HepG2 (cell line): ENCODE measurements at regions not wholly inside any gene's neighbourhood (a gene's known extent, or its start where the extent isn't known, plus 50 kb on each side); places are given as distances from the start of the nearest gene placed in this dataset.
A peak's percentile ranks its signal among the peaks of the same experiment; 100 is the strongest.

Source experiments
- CREB1 ChIP-seq, 2 experiments: fragments of 450-650 bp in 1 of 2; IDR thresholded peaks; 2 replicates each; pipeline ENCODE4 v1.6.1; 2016 to 2017; ENCODE audit warnings: control low read depth in 1 of 2, mild to moderate bottlenecking in 1 of 2, missing compliant biosample characterization in 1 of 2, missing genetic modification characterization in 1 of 2
- DPF2 ChIP-seq: sonication (generic); formaldehyde crosslinking; IDR thresholded peaks from 2 replicates; pipeline ENCODE4 v1.4.0; 2020; ENCODE audit warnings: mild to moderate bottlenecking, low read depth, missing genetic modification reagents, borderline replicate concordance
- DR1 ChIP-seq: sonication (generic); formaldehyde crosslinking; IDR thresholded peaks from 2 replicates; pipeline ENCODE4 v1.8.0; 2021; ENCODE audit warnings: mild to moderate bottlenecking, missing genetic modification reagents, inconsistent platforms
- FOXK1 ChIP-seq: sonication (generic); formaldehyde crosslinking; IDR thresholded peaks from 2 replicates; pipeline ENCODE4 v1.4.0; 2020; ENCODE audit warnings: low read depth, missing genetic modification reagents, borderline replicate concordance
- HNRNPH1 ChIP-seq: fragments of 200-400 bp; formaldehyde crosslinking; optimal IDR thresholded peaks from 2 replicates; pipeline ENCODE3; 2017; ENCODE audit warnings: mild to moderate bottlenecking, low read depth, low read length
- MAF1 ChIP-seq: sonication (generic); formaldehyde crosslinking; IDR thresholded peaks from 2 replicates; pipeline ENCODE4 v1.5.0; 2020; ENCODE audit warnings: missing genetic modification reagents, borderline replicate concordance
- MYNN ChIP-seq: sonication (generic); formaldehyde crosslinking; IDR thresholded peaks from 2 replicates; pipeline ENCODE4 v1.4.0; 2020; ENCODE audit warnings: mild to moderate bottlenecking, low read depth, missing genetic modification reagents
- NR0B2 ChIP-seq: sonication (generic); formaldehyde crosslinking; IDR thresholded peaks from 2 replicates; pipeline ENCODE4 v1.4.0; 2020; ENCODE audit warnings: mild to moderate bottlenecking, missing genetic modification reagents
- PCBP1 ChIP-seq: fragments of 200-400 bp; formaldehyde crosslinking; IDR thresholded peaks from 2 replicates; pipeline ENCODE4 v1.6.1; 2017; ENCODE audit warnings: mild to moderate bottlenecking, low read depth, low read length, borderline replicate concordance
- PHF8 ChIP-seq: sonication (generic); formaldehyde crosslinking; IDR thresholded peaks from 2 replicates; pipeline ENCODE4 v1.5.0; 2020; ENCODE audit warnings: missing genetic modification reagents
- RBAK ChIP-seq: sonication (generic); formaldehyde crosslinking; IDR thresholded peaks from 2 replicates; pipeline ENCODE4 v1.5.1; 2020; ENCODE audit warnings: mild to moderate bottlenecking, missing genetic modification reagents
- SIX4 ChIP-seq: sonication (generic); formaldehyde crosslinking; IDR thresholded peaks from 2 replicates; pipeline ENCODE4 v1.4.0; 2020; ENCODE audit warnings: missing genetic modification reagents
- SUZ12 ChIP-seq: fragments of 150-350 bp; IDR thresholded peaks from 2 replicates; pipeline ENCODE4 v1.6.1; 2014; ENCODE audit warnings: low read depth, low read length
- ZKSCAN1 ChIP-seq: fragments of 150-350 bp; IDR thresholded peaks from 2 replicates; pipeline ENCODE4 v1.6.1; 2014; ENCODE audit warnings: low read length
- ZMYM4 ChIP-seq: sonication (generic); formaldehyde crosslinking; IDR thresholded peaks from 2 replicates; pipeline ENCODE4 v1.8.1; 2023; ENCODE audit warnings: mild to moderate bottlenecking, missing genetic modification reagents
- ZNF350 ChIP-seq: sonication (generic); formaldehyde crosslinking; IDR thresholded peaks from 2 replicates; pipeline ENCODE4 v1.4.0; 2020; ENCODE audit warnings: mild to moderate bottlenecking, low read depth, missing genetic modification reagents, borderline replicate concordance
- ZNF431 ChIP-seq: sonication (generic); formaldehyde crosslinking; IDR thresholded peaks from 2 replicates; pipeline ENCODE4 v1.9.0; 2022; ENCODE audit warnings: missing genetic modification reagents, low read depth, mild to moderate bottlenecking, borderline replicate concordance
- TF ChIP-seq, protein P1 (sequence below): sonication (generic); formaldehyde crosslinking; conservative IDR thresholded peaks from 2 replicates; pipeline ENCODE4 v1.4.0; 2020; ENCODE audit warnings: mild to moderate bottlenecking, missing genetic modification reagents, moderate library complexity
- TF ChIP-seq, protein P2 (sequence below): sonication (generic); formaldehyde crosslinking; IDR thresholded peaks from 2 replicates; pipeline ENCODE4 v1.4.0; 2020; ENCODE audit warnings: mild to moderate bottlenecking, missing genetic modification reagents, borderline replicate concordance
- TF ChIP-seq, protein P3 (sequence below): sonication (generic); formaldehyde crosslinking; IDR thresholded peaks from 2 replicates; pipeline ENCODE4 v1.8.0; 2022; ENCODE audit warnings: missing genetic modification reagents, mild to moderate bottlenecking, moderate library complexity, borderline replicate concordance

GRCh38 chr13:21837841-21838551 is 167.1 kb downstream of the FGF9 start (continued):
- no peak for TF ChIP-seq CREB1 (IDR thresholded peaks at IDR 0.05)
- no peak for TF ChIP-seq CREB1 (CRISPR knock-in tag; IDR thresholded peaks at IDR 0.05)
- TF ChIP-seq, protein P1, sequence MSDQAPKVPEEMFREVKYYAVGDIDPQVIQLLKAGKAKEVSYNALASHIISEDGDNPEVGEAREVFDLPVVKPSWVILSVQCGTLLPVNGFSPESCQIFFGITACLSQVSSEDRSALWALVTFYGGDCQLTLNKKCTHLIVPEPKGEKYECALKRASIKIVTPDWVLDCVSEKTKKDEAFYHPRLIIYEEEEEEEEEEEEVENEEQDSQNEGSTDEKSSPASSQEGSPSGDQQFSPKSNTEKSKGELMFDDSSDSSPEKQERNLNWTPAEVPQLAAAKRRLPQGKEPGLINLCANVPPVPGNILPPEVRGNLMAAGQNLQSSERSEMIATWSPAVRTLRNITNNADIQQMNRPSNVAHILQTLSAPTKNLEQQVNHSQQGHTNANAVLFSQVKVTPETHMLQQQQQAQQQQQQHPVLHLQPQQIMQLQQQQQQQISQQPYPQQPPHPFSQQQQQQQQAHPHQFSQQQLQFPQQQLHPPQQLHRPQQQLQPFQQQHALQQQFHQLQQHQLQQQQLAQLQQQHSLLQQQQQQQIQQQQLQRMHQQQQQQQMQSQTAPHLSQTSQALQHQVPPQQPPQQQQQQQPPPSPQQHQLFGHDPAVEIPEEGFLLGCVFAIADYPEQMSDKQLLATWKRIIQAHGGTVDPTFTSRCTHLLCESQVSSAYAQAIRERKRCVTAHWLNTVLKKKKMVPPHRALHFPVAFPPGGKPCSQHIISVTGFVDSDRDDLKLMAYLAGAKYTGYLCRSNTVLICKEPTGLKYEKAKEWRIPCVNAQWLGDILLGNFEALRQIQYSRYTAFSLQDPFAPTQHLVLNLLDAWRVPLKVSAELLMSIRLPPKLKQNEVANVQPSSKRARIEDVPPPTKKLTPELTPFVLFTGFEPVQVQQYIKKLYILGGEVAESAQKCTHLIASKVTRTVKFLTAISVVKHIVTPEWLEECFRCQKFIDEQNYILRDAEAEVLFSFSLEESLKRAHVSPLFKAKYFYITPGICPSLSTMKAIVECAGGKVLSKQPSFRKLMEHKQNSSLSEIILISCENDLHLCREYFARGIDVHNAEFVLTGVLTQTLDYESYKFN (CRISPR knock-in tag), result peak; percentile 74
- 0 out of 2 replicates have a peak, but pooled peaks have one; percentile 14 for TF ChIP-seq ZMYM4 (CRISPR knock-in tag)
- no peak for TF ChIP-seq DR1 (CRISPR knock-in tag)
- TF ChIP-seq SUZ12, result no peak
- TF ChIP-seq DPF2 (CRISPR knock-in tag), result no peak
- TF ChIP-seq ZKSCAN1, result no peak
- TF ChIP-seq ZNF431 (CRISPR knock-in tag), result no peak
- no peak for TF ChIP-seq MAF1 (CRISPR knock-in tag)
- TF ChIP-seq, protein P2, sequence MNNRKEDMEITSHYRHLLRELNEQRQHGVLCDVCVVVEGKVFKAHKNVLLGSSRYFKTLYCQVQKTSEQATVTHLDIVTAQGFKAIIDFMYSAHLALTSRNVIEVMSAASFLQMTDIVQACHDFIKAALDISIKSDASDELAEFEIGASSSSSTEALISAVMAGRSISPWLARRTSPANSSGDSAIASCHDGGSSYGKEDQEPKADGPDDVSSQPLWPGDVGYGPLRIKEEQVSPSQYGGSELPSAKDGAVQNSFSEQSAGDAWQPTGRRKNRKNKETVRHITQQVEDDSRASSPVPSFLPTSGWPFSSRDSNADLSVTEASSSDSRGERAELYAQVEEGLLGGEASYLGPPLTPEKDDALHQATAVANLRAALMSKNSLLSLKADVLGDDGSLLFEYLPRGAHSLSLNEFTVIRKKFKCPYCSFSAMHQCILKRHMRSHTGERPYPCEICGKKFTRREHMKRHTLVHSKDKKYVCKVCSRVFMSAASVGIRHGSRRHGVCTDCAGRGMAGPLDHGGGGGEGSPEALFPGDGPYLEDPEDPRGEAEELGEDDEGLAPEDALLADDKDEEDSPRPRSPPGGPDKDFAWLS, result no peak
- TF ChIP-seq, protein P3, sequence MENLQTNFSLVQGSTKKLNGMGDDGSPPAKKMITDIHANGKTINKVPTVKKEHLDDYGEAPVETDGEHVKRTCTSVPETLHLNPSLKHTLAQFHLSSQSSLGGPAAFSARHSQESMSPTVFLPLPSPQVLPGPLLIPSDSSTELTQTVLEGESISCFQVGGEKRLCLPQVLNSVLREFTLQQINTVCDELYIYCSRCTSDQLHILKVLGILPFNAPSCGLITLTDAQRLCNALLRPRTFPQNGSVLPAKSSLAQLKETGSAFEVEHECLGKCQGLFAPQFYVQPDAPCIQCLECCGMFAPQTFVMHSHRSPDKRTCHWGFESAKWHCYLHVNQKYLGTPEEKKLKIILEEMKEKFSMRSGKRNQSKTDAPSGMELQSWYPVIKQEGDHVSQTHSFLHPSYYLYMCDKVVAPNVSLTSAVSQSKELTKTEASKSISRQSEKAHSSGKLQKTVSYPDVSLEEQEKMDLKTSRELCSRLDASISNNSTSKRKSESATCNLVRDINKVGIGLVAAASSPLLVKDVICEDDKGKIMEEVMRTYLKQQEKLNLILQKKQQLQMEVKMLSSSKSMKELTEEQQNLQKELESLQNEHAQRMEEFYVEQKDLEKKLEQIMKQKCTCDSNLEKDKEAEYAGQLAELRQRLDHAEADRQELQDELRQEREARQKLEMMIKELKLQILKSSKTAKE (CRISPR knock-in tag), result peak; percentile 24; the same call in 1 of the 2 replicates
- no peak for TF ChIP-seq MYNN (CRISPR knock-in tag)
- TF ChIP-seq HNRNPH1, result no peak
- no peak for TF ChIP-seq NR0B2 (CRISPR knock-in tag)
- 0 out of 2 replicates have a peak, but pooled peaks have one; percentile 24 for TF ChIP-seq PHF8
- TF ChIP-seq ZNF350 (CRISPR knock-in tag), result no peak
- TF ChIP-seq SIX4 (CRISPR knock-in tag), result no peak
- TF ChIP-seq RBAK, result no peak
- TF ChIP-seq PCBP1, result no peak
- TF ChIP-seq FOXK1, result 0 out of 2 replicates have a peak, but pooled peaks have one; percentile 12
